ENCODE measurements at regions not wholly inside any gene's neighbourhood (a gene's known extent, or its start where the extent isn't known, plus 50 kb on each side); places are given as distances from the start of the nearest gene placed in this dataset.
"Not testable (repeated sequence)": the region's sequence is repeated elsewhere in the genome, so short reads cannot be mapped to it uniquely, and the experiment has no call there.

- no peak overlapping the region for H3K27ac ChIP-seq
Observed at GRCh38 chr16:51237207-51237606, 86.1 kb upstream of the SALL1 start.

GRCh38 chr16:51236583-51236982 is 85.5 kb upstream of the SALL1 start:
- no peak for DNase-seq
- no peak for TF ChIP-seq CTCF (IDR thresholded peaks at IDR 0.05; ENCODE audit: low read depth, low read length)
- no peak overlapping the region for H3K27ac ChIP-seq
- H3K27me3 ChIP-seq (ENCODE audit: insufficient read depth, low read depth, severe bottlenecking): no peaks in the 10 kb centered on the region
- no peaks in the 10 kb centered on the region for H3K9me3 ChIP-seq (ENCODE audit: severe bottlenecking)
- H3K4me3 ChIP-seq (ENCODE audit: low read depth, low read length): no peak overlapping the region
- no peaks in the 10 kb centered on the region for H3K36me3 ChIP-seq

More at GRCh38 chr16:51237207-51237606, 86.1 kb upstream of the SALL1 start:
- H3K27me3 ChIP-seq (ENCODE audit: insufficient read depth, low read depth, severe bottlenecking): no peaks in the 10 kb centered on the region
- H3K9me3 ChIP-seq (ENCODE audit: severe bottlenecking): no peaks in the 10 kb centered on the region
- TF ChIP-seq CTCF (IDR thresholded peaks at IDR 0.05; ENCODE audit: low read depth, low read length): no peak
- H3K36me3 ChIP-seq: no peaks in the 10 kb centered on the region
- H3K4me3 ChIP-seq (ENCODE audit: low read depth, low read length): no peak overlapping the region
- DNase-seq: no peak

- H3K9me3 ChIP-seq (ENCODE audit: severe bottlenecking): no peaks in the 10 kb centered on the region
- no peak for DNase-seq
- no peak overlapping the region for H3K27ac ChIP-seq
- H3K4me3 ChIP-seq (ENCODE audit: low read depth, low read length): no peak overlapping the region
- TF ChIP-seq CTCF (IDR thresholded peaks at IDR 0.05; ENCODE audit: low read depth, low read length): no peak
- H3K36me3 ChIP-seq: no peaks in the 10 kb centered on the region
- no peaks in the 10 kb centered on the region for H3K27me3 ChIP-seq (ENCODE audit: insufficient read depth, low read depth, severe bottlenecking)
Observed at GRCh38 chr16:51231702-51232101, 80.6 kb upstream of the SALL1 start.

GRCh38 chr16:51230035-51230434 is 79.0 kb upstream of the SALL1 start:
- H3K27me3 ChIP-seq (ENCODE audit: insufficient read depth, low read depth, severe bottlenecking); DNase-seq; H3K27ac ChIP-seq; H3K9me3 ChIP-seq (ENCODE audit: severe bottlenecking); H3K36me3 ChIP-seq; H3K4me3 ChIP-seq (ENCODE audit: low read depth, low read length): not testable (repeated sequence)

GRCh38 chr16:51228097-51228659 is 77.1 kb upstream of the SALL1 start:
- H3K9me3 ChIP-seq (ENCODE audit: severe bottlenecking): no peaks in the 10 kb centered on the region
- no peak overlapping the region for H3K27ac ChIP-seq
- TF ChIP-seq CTCF (IDR thresholded peaks at IDR 0.05; ENCODE audit: low read depth, low read length): no peak
- no peaks in the 10 kb centered on the region for H3K36me3 ChIP-seq
- H3K4me3 ChIP-seq (ENCODE audit: low read depth, low read length): no peak overlapping the region
- H3K27me3 ChIP-seq (ENCODE audit: insufficient read depth, low read depth, severe bottlenecking): no peaks in the 10 kb centered on the region
- DNase-seq: no peak

GRCh38 chr16:51225878-51226277 is 74.8 kb upstream of the SALL1 start:
- Histone ChIP-seq H3K4me3 (ENCODE audit: low read depth, low read length) (no peak overlapping the region), H3K27ac (no peak overlapping the region), H3K36me3 (no peaks in the 10 kb centered on the region), H3K27me3 (ENCODE audit: insufficient read depth, low read depth, severe bottlenecking) (no peaks in the 10 kb centered on the region), H3K9me3 (ENCODE audit: severe bottlenecking) (no peaks in the 10 kb centered on the region)
- TF ChIP-seq CTCF (IDR thresholded peaks at IDR 0.05; ENCODE audit: low read depth, low read length): no peak
- no peak for DNase-seq
